HG02610 (cell line): ENCODE measurements at regions not wholly inside any gene's neighbourhood (a gene's known extent, or its start where the extent isn't known, plus 50 kb on each side); places are given as distances from the start of the nearest gene placed in this dataset.

Experiments used
- ATAC-seq: cut with Tn5 transposase; IDR thresholded peaks from one replicate; pipeline ENCODE4 v1.9.1; 2021; ENCODE audit warnings: mild to moderate bottlenecking, moderate library complexity; ENCODE audit not compliant: unreplicated experiment

DNA sequence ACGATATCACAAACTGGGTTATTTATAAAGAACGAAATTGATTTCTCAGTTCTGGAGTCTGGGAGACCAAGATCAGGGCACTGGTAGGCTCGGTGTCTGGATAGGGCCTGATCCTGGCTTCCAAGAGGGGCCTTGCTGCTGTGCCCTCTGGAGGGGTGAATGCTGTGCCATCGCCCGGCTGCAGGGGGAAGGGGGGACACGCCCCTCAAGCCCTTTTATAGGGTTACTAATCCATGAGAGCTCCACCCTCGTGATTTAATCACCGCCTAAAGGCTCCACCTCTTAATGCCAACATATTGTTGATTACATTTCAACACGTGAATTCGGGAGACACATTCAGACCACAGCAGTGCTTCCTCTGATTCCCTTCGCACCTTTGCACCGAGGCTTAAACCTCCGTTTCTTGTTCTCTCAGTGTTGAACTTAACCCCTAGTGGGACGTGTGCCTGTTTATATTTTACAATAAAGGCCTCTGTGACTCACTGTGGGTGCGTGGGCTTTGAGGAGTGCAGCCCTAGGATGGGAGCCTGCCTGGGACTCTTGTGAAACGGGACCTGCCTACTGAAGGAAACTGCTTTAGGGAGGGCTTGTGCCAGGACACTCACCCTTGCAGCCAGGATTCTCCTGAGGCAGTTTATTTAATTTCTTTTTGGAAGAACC is 52.4 kb upstream of the SPATA13 start:
- no peak for ATAC-seq

DNA sequence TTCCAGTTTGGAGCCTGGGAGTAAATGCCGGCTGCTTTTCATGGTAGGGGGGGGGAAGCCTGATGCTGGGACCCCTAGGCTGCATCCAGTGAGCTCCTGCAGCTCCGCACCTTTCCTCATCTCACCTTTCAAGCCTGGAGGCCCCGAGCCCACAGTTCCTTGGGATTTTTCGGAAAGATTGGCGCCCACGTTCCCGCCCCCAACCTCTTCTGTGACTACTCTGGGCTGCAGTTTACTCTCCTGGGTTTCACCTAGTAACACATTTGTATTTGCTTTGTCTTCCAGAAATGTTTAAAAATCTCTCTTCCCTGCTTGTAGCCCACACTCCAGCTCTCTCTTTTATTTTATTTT is 51.9 kb upstream of the SPATA13 start:
- ATAC-seq, result no peak

DNA sequence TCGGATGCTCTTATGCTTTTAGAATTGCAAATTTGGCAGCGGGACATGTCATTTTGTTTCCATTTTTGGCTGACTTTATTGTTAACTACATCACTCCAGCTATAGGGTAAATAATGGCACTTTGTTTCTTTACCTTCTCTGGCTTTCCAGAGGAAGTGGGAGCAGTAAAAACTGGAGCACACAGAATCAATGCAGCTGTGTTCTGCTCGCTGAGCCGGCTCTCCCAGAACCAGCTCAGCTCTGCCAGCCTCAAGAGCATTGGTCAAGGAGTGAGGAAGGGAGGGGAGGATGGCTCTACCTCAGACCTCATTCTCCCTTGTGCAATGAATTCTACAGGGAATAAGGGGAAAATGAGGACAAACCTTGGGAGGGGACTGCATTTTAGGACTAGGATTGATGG is 50.5 kb upstream of the SPATA13 start:
- no peak for ATAC-seq
